ENCODE measurements at regions not wholly inside any gene's neighbourhood (a gene's known extent, or its start where the extent isn't known, plus 50 kb on each side); places are given as distances from the start of the nearest gene placed in this dataset.

- DNase-seq = no peak
- H3K9me3 ChIP-seq (ENCODE audit: control insufficient read depth, low read length) = no peaks in the 10 kb centered on the region
Observed at GRCh38 chr22:48636746-48637145, 1190.9 kb downstream of the BRD1 start.

GRCh38 chr22:48635816-48636215 is 1191.9 kb downstream of the BRD1 start:
- no peaks in the 10 kb centered on the region for H3K9me3 ChIP-seq (ENCODE audit: control insufficient read depth, low read length)
- DNase-seq = no peak

More at GRCh38 chr22:48636746-48637145, 1190.9 kb downstream of the BRD1 start:
- Histone ChIP-seq H3K27ac (ENCODE audit: insufficient read depth, low read length, poor library complexity, severe bottlenecking) (no peak overlapping the region), H3K36me3 (ENCODE audit: control insufficient read depth, insufficient read depth, low read length) (no peaks in the 10 kb centered on the region), H3K4me1 (ENCODE audit: control insufficient read depth, insufficient read depth, low read length, poor library complexity, severe bottlenecking) (no peaks in the 10 kb centered on the region), H3K27me3 (replicated peaks; ENCODE audit: control insufficient read depth, insufficient read depth, low read length, poor library complexity, severe bottlenecking) (no peaks in the 10 kb centered on the region), H3K4me3 (ENCODE audit: insufficient read depth, low read depth, low read length, poor library complexity, severe bottlenecking) (no peak overlapping the region)

GRCh38 chr22:48635031-48635430 is 1192.6 kb downstream of the BRD1 start:
- no peaks in the 10 kb centered on the region for H3K4me1 ChIP-seq (ENCODE audit: control insufficient read depth, insufficient read depth, low read length, poor library complexity, severe bottlenecking)
- DNase-seq = no peak
- H3K9me3 ChIP-seq (ENCODE audit: control insufficient read depth, low read length) = no peaks in the 10 kb centered on the region
- H3K27ac ChIP-seq (ENCODE audit: insufficient read depth, low read length, poor library complexity, severe bottlenecking) = no peak overlapping the region
- no peak overlapping the region for H3K4me3 ChIP-seq (ENCODE audit: insufficient read depth, low read depth, low read length, poor library complexity, severe bottlenecking)
- no peaks in the 10 kb centered on the region for H3K36me3 ChIP-seq (ENCODE audit: control insufficient read depth, insufficient read depth, low read length)
- no peaks in the 10 kb centered on the region for H3K27me3 ChIP-seq (replicated peaks; ENCODE audit: control insufficient read depth, insufficient read depth, low read length, poor library complexity, severe bottlenecking)

More at GRCh38 chr22:48635816-48636215, 1191.9 kb downstream of the BRD1 start:
- Histone ChIP-seq H3K4me1 (ENCODE audit: control insufficient read depth, insufficient read depth, low read length, poor library complexity, severe bottlenecking) (no peaks in the 10 kb centered on the region), H3K27me3 (replicated peaks; ENCODE audit: control insufficient read depth, insufficient read depth, low read length, poor library complexity, severe bottlenecking) (no peaks in the 10 kb centered on the region), H3K27ac (ENCODE audit: insufficient read depth, low read length, poor library complexity, severe bottlenecking) (no peak overlapping the region), H3K4me3 (ENCODE audit: insufficient read depth, low read depth, low read length, poor library complexity, severe bottlenecking) (no peak overlapping the region), H3K36me3 (ENCODE audit: control insufficient read depth, insufficient read depth, low read length) (no peaks in the 10 kb centered on the region)

GRCh38 chr22:48633996-48634836 is 1193.5 kb downstream of the BRD1 start:
- Histone ChIP-seq H3K9me3 (ENCODE audit: control insufficient read depth, low read length) (no peaks in the 10 kb centered on the region), H3K4me1 (ENCODE audit: control insufficient read depth, insufficient read depth, low read length, poor library complexity, severe bottlenecking) (no peaks in the 10 kb centered on the region), H3K4me3 (ENCODE audit: insufficient read depth, low read depth, low read length, poor library complexity, severe bottlenecking) (no peak overlapping the region), H3K27ac (ENCODE audit: insufficient read depth, low read length, poor library complexity, severe bottlenecking) (no peak overlapping the region), H3K36me3 (ENCODE audit: control insufficient read depth, insufficient read depth, low read length) (no peaks in the 10 kb centered on the region), H3K27me3 (replicated peaks; ENCODE audit: control insufficient read depth, insufficient read depth, low read length, poor library complexity, severe bottlenecking) (no peaks in the 10 kb centered on the region)
- DNase-seq = no peak

GRCh38 chr22:48632646-48633246 is 1194.9 kb downstream of the BRD1 start:
- no peaks in the 10 kb centered on the region for H3K27me3 ChIP-seq (replicated peaks; ENCODE audit: control insufficient read depth, insufficient read depth, low read length, poor library complexity, severe bottlenecking)
- no peak overlapping the region for H3K27ac ChIP-seq (ENCODE audit: insufficient read depth, low read length, poor library complexity, severe bottlenecking)
- no peaks in the 10 kb centered on the region for H3K36me3 ChIP-seq (ENCODE audit: control insufficient read depth, insufficient read depth, low read length)
- DNase-seq = no peak
- no peaks in the 10 kb centered on the region for H3K9me3 ChIP-seq (ENCODE audit: control insufficient read depth, low read length)
- H3K4me1 ChIP-seq (ENCODE audit: control insufficient read depth, insufficient read depth, low read length, poor library complexity, severe bottlenecking) = no peaks in the 10 kb centered on the region
- H3K4me3 ChIP-seq (ENCODE audit: insufficient read depth, low read depth, low read length, poor library complexity, severe bottlenecking) = no peak overlapping the region

GRCh38 chr22:48631288-48631863 is 1196.3 kb downstream of the BRD1 start:
- no peak for DNase-seq
- Histone ChIP-seq H3K4me1 (ENCODE audit: control insufficient read depth, insufficient read depth, low read length, poor library complexity, severe bottlenecking) (no peaks in the 10 kb centered on the region), H3K4me3 (ENCODE audit: insufficient read depth, low read depth, low read length, poor library complexity, severe bottlenecking) (no peak overlapping the region), H3K27me3 (replicated peaks; ENCODE audit: control insufficient read depth, insufficient read depth, low read length, poor library complexity, severe bottlenecking) (no peaks in the 10 kb centered on the region), H3K27ac (ENCODE audit: insufficient read depth, low read length, poor library complexity, severe bottlenecking) (no peak overlapping the region), H3K36me3 (ENCODE audit: control insufficient read depth, insufficient read depth, low read length) (no peaks in the 10 kb centered on the region), H3K9me3 (ENCODE audit: control insufficient read depth, low read length) (no peaks in the 10 kb centered on the region)

- Histone ChIP-seq H3K4me3 (ENCODE audit: insufficient read depth, low read depth, low read length, poor library complexity, severe bottlenecking) (no peak overlapping the region), H3K4me1 (ENCODE audit: control insufficient read depth, insufficient read depth, low read length, poor library complexity, severe bottlenecking) (no peaks in the 10 kb centered on the region), H3K9me3 (ENCODE audit: control insufficient read depth, low read length) (no peaks in the 10 kb centered on the region), H3K36me3 (ENCODE audit: control insufficient read depth, insufficient read depth, low read length) (no peaks in the 10 kb centered on the region), H3K27me3 (replicated peaks; ENCODE audit: control insufficient read depth, insufficient read depth, low read length, poor library complexity, severe bottlenecking) (no peaks in the 10 kb centered on the region), H3K27ac (ENCODE audit: insufficient read depth, low read length, poor library complexity, severe bottlenecking) (no peak overlapping the region)
- no peak for DNase-seq
Observed at GRCh38 chr22:48630848-48631247, 1196.8 kb downstream of the BRD1 start.

- Histone ChIP-seq H3K9me3 (ENCODE audit: control insufficient read depth, low read length) (no peaks in the 10 kb centered on the region), H3K27ac (ENCODE audit: insufficient read depth, low read length, poor library complexity, severe bottlenecking) (no peak overlapping the region), H3K27me3 (replicated peaks; ENCODE audit: control insufficient read depth, insufficient read depth, low read length, poor library complexity, severe bottlenecking) (no peaks in the 10 kb centered on the region), H3K4me1 (ENCODE audit: control insufficient read depth, insufficient read depth, low read length, poor library complexity, severe bottlenecking) (no peaks in the 10 kb centered on the region), H3K4me3 (ENCODE audit: insufficient read depth, low read depth, low read length, poor library complexity, severe bottlenecking) (no peak overlapping the region), H3K36me3 (ENCODE audit: control insufficient read depth, insufficient read depth, low read length) (no peaks in the 10 kb centered on the region)
- DNase-seq = no peak
Observed at GRCh38 chr22:48630433-48630754, 1197.3 kb downstream of the BRD1 start.

GRCh38 chr22:48629631-48630432 is 1197.8 kb downstream of the BRD1 start:
- H3K27me3 ChIP-seq (replicated peaks; ENCODE audit: control insufficient read depth, insufficient read depth, low read length, poor library complexity, severe bottlenecking) = no peaks in the 10 kb centered on the region
- no peaks in the 10 kb centered on the region for H3K9me3 ChIP-seq (ENCODE audit: control insufficient read depth, low read length)
- no peak overlapping the region for H3K27ac ChIP-seq (ENCODE audit: insufficient read depth, low read length, poor library complexity, severe bottlenecking)
- no peak for DNase-seq
- H3K4me1 ChIP-seq (ENCODE audit: control insufficient read depth, insufficient read depth, low read length, poor library complexity, severe bottlenecking) = no peaks in the 10 kb centered on the region
- H3K36me3 ChIP-seq (ENCODE audit: control insufficient read depth, insufficient read depth, low read length) = no peaks in the 10 kb centered on the region
- no peak overlapping the region for H3K4me3 ChIP-seq (ENCODE audit: insufficient read depth, low read depth, low read length, poor library complexity, severe bottlenecking)
